HG02840 (cell line): ENCODE measurements at regions not wholly inside any gene's neighbourhood (a gene's known extent, or its start where the extent isn't known, plus 50 kb on each side); places are given as distances from the start of the nearest gene placed in this dataset.
"Not testable (repeated sequence)": the region's sequence is repeated elsewhere in the genome, so short reads cannot be mapped to it uniquely, and the experiment has no call there.

Source experiments
- ATAC-seq: cut with Tn5 transposase; IDR thresholded peaks from one replicate; pipeline ENCODE4 v1.9.1; 2021; ENCODE audit warnings: mild to moderate bottlenecking, moderate library complexity, moderate number of reproducible peaks; ENCODE audit not compliant: unreplicated experiment, low FRiP score

DNA sequence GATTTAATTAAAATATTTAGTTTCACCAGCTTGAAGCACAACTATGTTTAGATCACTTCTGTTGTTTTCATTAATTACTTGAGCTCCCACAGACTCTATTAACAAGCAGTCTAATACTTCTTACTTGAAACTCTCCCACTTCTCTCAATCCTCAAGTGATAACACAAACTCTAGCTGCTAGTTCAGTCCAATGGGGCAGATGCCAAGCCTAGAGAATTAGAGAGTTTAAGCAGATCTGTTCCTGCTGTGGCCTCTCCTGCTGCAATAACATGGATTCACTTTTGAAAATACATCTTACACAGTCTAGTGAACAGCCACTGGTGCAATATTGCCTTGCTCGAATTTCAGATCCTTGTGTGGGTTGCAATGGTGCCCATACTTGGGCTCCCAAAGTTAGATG lies 566.4 kb upstream of the SGO1 start:
- ATAC-seq = no peak

GRCh38 chr3:20751296-20751695 lies 565.3 kb upstream of the SGO1 start:
- ATAC-seq = no peak

DNA sequence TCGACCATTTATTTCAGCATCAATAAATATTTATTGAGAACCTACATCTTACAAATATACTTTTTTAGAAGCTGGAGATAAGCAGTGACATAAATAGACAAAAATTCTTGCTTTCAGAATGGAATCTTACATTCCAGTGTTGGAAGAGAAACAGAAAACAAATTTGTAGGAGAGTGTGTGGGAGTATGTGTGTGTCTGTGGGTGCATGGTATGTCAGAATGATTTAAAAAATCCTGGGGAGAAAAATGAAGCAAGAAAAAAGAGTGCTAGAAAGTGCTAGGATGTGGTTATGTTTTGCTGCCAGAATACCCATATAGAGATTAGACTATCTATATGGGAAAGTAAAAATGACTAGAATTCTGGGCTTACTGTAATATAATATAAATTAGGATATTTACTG lies 561.7 kb upstream of the SGO1 start:
- no peak for ATAC-seq

DNA sequence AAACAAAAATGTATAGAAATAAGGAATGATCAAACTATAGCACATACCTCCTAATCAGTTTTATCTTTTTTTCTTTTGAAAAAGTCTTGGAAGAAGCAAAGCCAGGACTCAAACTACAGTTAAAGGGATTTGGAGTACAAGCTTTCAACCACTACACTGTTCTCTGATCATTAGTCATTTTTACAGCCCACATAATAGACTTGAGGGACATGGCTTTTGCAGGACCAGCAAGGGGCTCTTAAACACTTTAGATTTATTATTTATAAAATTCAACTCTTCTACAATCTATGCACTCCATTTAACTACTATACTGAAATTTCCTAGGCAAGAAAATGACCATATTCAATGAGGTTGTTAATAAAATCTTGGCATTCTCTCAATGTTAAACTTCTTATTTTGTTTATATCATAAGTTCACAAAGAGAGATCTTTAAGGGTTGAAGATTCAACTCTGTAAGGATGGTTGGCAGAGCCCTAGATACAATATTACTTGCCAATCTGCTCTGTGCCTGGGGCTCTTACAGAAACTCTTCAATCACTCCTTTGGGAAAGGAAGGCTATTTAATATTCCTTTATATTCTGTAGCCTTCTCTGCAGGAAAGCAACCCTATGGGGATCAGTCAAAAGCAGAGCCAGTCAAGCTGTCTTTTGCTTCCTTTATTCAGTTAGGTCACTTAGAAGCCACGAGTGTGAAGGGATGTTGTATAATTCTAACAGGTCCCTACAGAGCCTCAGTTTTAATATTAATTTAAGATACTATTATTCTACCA lies 557.7 kb upstream of the SGO1 start:
- no peak for ATAC-seq

DNA sequence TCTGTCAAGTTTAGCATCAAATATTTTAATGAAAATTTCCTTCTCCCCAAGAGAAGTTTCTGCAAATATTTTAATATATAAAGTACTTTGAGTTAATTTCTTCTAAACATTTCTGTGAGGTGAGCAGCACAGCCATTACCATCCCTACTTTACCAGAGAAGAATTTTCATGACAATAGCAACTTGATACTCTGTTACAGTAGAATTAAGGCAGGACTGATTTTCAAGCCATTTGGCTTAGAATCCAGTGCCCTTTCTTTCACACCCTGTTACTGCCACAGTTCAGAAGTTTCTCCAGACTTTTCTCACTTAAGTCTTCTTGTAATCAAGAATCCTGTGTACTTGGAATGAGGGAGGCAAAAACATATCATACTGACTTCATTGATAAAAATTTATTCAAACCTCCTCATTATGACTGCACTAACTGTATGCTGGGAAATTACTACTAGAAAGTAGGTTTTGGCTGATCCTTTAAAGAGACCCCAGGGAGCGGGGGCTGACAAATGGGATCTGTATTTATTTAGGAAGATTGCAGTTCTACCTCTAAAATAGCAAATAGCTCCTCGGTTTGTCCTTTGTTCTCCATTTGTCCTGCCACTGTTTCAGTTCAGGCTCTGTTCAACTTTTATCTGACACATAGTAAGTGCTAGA lies 557.0 kb upstream of the SGO1 start:
- ATAC-seq = no peak

- ATAC-seq = no peak
These were observed 555.4 kb upstream of the SGO1 start for GRCh38 chr3:20741381-20741780.

DNA sequence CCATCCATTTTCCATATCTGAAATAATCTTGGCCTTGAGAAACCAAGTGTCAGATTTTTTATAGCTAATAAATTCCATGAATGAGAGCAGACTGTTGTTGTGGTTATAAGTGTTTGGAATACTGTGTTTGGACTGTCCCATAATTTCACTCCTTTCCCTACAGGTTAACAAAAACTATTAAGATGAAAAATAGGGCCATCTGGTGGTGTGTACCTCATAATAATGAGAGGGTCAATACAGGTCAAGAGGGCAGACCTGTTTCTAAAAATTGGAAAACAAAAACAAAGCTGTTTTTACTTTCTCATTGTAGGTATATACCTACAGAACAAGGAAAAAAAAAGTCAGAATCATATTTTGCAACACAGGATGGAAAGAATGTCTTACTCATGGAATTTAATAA lies 553.8 kb upstream of the SGO1 start:
- no peak for ATAC-seq

DNA sequence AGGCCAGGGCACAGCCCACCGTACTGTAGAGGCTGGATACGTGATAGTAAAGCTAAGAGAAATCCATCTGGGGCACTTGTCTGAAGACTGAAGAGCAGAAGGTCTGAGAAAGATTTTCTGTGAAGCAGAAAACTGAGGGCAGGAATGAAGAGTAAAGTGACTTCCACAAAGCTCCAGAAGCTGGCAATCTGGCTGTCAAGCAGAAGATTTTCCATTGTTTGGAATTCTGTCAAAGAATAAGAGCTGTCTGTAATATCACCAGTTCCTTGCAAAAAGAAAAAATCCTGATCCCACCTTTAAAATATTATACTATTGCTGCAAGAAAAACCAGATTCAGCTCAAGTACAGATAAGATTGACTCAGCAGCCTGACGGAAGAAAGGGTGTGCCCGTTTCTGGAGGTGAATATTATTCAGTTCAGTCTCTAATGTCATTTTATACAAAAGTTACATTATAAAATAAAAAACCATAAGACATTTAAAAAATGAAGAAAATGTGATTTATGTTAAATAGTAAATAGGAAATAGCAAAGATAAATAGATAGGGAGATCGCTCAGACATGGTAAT lies 550.4 kb upstream of the SGO1 start:
- ATAC-seq = no peak

GRCh38 chr3:20729185-20729584 lies 543.2 kb upstream of the SGO1 start:
- ATAC-seq = no peak

- no peak for ATAC-seq
These were observed 540.8 kb upstream of the SGO1 start for GRCh38 chr3:20726786-20727185.

- ATAC-seq = no peak
These were observed 538.2 kb upstream of the SGO1 start for GRCh38 chr3:20724241-20724640.

GRCh38 chr3:20716425-20716824 lies 530.4 kb upstream of the SGO1 start:
- not testable (repeated sequence) for ATAC-seq

DNA sequence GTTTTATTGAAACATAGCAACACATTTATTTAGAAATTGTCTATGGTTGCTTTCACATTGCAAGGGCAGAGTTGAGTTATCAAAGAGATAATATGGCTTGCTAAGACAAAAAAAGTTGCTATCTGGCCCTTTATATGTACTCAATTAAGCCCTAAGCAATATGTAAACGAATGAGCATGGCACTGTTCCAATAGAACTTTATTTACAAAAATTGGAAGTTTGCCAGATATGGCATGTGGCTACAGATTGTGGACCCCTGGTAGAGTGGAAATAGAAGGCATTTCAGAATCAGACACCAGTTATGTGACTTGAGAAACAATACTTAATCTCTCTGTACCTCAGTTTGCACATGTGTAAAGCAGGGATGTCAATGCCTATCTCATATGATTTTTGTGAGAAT lies 515.6 kb upstream of the SGO1 start:
- ATAC-seq = no peak

DNA sequence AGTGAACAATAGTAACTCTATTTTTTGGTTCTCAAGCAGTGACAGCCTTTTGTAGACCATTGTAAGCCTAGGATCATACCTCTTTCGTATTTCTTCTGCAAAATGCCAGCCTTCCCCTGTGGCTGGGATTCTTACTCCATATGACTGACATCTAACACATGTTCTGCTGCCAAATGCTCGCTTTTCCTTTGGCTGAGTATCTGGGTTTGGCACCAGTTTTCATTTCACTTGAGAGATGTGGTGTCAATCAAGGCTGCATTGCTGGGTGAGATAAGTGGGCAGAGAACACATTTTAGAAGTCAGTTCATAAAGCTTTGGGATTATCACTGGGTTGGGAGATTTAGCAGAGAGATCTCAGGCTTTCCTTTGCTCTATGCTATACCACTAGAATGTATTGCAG lies 514.7 kb upstream of the SGO1 start:
- no peak for ATAC-seq

DNA sequence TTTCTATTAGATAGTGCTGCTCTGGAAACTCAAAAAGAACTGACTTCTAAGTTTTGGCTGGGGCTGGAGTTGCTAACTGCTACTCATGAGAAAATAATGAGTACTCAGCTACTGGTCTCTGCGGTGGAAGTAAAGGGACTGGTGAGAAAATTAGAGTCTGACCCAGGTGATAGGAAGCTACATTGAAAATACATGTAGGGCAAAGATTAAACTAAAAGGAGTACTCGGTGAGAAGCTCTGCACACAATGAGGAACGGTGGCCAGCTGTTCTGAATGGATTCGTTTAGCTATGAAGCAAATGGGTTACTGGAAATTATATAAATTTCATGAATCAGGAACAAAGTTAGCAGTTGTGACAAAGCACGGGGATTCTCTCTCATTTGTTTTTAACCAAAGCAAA lies 512.9 kb upstream of the SGO1 start:
- no peak for ATAC-seq

DNA sequence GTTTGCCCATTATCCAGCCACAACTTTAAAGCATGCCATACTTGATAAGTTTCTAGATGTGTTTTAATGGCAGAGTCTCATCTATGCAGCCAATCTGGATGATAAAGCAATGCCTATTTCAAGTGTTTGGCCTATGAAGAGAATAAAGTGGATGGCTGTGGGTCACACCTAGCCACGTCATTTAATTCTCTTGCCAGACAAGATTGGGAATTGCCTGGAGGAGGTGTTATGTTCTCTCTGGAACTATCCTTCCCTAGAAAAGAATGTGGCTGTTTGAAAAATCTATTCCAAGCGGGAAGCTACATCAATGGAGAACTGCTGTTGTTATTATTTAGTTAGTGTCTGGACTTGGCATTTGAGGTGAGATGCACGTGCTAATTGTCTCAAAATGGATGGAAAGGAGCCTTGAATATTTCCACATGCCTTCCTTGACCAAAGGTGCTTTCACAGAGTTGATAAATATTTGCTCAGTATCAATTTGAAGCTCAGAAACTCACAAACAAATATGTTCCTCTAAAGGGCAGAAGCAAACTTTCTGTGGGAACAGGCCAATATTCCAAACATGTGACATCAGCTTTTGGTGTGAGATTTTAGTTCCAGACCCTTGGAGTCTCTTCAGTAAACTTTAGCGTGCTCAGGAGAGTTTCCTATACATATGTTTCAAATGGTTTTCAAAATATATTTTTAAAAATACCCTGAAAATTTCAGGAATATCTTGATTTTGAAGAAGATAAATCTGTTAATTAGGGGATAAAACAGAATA lies 510.6 kb upstream of the SGO1 start:
- ATAC-seq = no peak

- no peak for ATAC-seq
These were observed 506.7 kb upstream of the SGO1 start for GRCh38 chr3:20692675-20693074.

- no peak for ATAC-seq
These were observed 497.9 kb upstream of the SGO1 start for GRCh38 chr3:20683910-20684309.

DNA sequence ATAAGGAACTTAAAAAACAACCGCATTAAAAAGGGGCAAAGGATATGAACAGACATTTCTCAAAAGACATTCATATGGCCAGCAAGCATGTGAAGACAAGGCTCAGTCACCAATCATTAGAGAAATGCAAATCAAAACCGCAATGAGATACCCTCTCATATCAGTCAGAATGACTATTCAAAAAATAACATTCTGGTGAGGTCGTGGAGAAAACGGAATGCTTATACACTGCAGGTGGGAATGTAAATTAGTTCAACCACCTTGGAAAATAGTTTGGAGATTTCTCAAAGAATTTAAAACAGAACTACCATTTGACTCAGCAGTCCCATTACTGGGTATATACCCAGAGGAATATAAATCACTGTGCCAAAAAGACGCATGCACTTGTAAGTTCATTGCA lies 496.6 kb upstream of the SGO1 start:
- no peak for ATAC-seq

GRCh38 chr3:20680990-20681628 lies 495.1 kb upstream of the SGO1 start:
- no peak for ATAC-seq

DNA sequence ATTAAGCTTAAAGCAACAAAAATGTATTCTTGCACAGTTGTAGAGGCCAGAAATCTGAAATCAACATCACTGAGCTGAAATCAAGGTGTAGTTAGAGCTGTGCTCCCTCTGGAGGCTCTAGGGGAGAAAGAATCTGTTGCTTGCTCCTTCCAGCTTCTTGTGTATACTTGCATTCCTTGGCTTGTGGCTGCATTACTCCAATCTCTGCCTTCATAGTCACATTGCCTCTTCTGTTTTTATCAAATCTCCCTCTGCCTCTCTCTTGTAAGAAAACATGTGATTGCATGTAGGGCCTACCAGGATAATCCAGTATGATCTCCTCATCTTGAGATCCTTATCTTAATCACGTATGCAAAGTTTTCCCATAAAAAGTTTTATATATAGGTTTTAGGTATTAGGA lies 487.9 kb upstream of the SGO1 start:
- no peak for ATAC-seq
